ENCODE measurements at regions not wholly inside any gene's neighbourhood (a gene's known extent, or its start where the extent isn't known, plus 50 kb on each side); places are given as distances from the start of the nearest gene placed in this dataset.

DNA sequence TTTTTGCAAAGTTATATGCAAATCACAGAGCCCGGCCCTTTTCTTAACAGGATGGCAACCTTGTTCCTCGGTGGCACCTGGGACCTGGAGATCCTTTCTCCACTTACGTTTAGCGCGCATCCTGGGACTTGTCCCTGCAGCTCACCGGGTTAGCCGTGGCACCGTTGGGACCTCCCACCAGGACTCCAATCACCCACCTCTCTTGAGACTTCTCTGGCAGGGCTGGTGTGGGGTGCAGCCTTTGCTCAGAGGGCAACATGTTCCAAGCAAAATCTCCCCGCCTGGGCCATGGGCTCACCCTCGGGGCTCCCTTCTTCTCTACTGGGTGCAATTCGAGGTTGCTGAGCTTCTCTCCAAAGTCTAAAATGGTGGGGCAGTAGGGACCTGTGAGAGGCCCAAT lies 211.9 kb upstream of the UMPS start:
- Histone ChIP-seq H3K9me2 (replicated peaks; ENCODE audit: control insufficient read depth, low read length) (no peaks in the 10 kb centered on the region), H3F3A (ENCODE audit: control insufficient read depth, insufficient read depth) (no peaks in the 10 kb centered on the region), H3K4me3 (ENCODE audit: low read length) (no peak overlapping the region), H3K4me2 (ENCODE audit: low read length) (no peak overlapping the region), H3K27me3 (ENCODE audit: control insufficient read depth, low read length) (peaks cover 3% of the 10 kb centered on the region; the same call in 1 of the 2 replicates), H4K20me1 (ENCODE audit: control insufficient read depth, insufficient read depth, low read depth, low read length) (no peaks in the 10 kb centered on the region), H3K4me1 (ENCODE audit: control insufficient read depth, low read length) (no peaks in the 10 kb centered on the region), H3K79me2 (ENCODE audit: control insufficient read depth, low read length) (no peaks in the 10 kb centered on the region), H3K9me3 (ENCODE audit: control insufficient read depth, insufficient read depth, low read length) (no peaks in the 10 kb centered on the region), H3K27ac (ENCODE audit: low read depth, low read length) (no peak overlapping the region), H3K36me3 (ENCODE audit: control insufficient read depth, low read length) (no peaks in the 10 kb centered on the region)
- TF ChIP-seq EZH2phosphoT487 (IDR thresholded peaks at IDR 0.05; ENCODE audit: borderline replicate concordance, low read length), result no peak
- TF ChIP-seq, protein P1, sequence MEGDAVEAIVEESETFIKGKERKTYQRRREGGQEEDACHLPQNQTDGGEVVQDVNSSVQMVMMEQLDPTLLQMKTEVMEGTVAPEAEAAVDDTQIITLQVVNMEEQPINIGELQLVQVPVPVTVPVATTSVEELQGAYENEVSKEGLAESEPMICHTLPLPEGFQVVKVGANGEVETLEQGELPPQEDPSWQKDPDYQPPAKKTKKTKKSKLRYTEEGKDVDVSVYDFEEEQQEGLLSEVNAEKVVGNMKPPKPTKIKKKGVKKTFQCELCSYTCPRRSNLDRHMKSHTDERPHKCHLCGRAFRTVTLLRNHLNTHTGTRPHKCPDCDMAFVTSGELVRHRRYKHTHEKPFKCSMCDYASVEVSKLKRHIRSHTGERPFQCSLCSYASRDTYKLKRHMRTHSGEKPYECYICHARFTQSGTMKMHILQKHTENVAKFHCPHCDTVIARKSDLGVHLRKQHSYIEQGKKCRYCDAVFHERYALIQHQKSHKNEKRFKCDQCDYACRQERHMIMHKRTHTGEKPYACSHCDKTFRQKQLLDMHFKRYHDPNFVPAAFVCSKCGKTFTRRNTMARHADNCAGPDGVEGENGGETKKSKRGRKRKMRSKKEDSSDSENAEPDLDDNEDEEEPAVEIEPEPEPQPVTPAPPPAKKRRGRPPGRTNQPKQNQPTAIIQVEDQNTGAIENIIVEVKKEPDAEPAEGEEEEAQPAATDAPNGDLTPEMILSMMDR (IDR thresholded peaks at IDR 0.05; ENCODE audit: low read depth, low read length, poor library complexity, severe bottlenecking), result no peak

DNA sequence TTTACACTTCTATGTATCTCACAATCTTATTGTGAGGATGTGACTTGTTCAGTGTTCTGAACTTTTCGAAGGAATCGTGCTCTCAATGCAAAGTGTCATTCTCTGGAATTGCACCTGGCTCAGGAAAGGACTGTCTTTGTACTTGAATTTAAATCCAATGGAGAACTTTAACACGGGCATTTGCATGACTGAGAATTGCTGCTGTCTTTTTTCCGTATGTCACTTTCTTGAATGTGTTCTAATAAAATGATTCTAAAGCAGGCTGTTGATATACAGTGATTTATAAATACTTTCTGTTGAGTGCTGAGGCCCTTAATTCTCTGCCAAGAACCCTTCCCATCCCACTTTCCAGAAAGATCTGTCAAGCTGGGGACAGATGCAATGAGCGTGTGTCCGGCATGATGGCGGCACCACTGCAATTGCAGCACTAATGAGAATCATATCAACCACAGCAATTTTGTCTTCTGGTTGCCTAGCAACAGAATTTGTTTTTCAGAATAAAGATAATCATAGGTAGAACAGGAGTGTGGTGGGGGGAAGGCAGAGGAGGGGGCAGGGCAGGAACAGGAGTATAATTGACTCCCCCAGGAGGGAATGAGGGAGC lies 210.6 kb upstream of the UMPS start:
- no peaks in the 10 kb centered on the region for H3K9me2 ChIP-seq (replicated peaks; ENCODE audit: control insufficient read depth, low read length)
- H4K20me1 ChIP-seq (ENCODE audit: control insufficient read depth, insufficient read depth, low read depth, low read length), result no peaks in the 10 kb centered on the region
- H3K27ac ChIP-seq (ENCODE audit: low read depth, low read length), result no peak overlapping the region
- H3K4me2 ChIP-seq (ENCODE audit: low read length), result no peak overlapping the region
- H3F3A ChIP-seq (ENCODE audit: control insufficient read depth, insufficient read depth), result no peaks in the 10 kb centered on the region
- no peak overlapping the region for H3K4me3 ChIP-seq (ENCODE audit: low read length)
- H3K4me1 ChIP-seq (ENCODE audit: control insufficient read depth, low read length), result no peaks in the 10 kb centered on the region
- H3K27me3 ChIP-seq (ENCODE audit: control insufficient read depth, low read length), result no peaks in the 10 kb centered on the region
- TF ChIP-seq EZH2phosphoT487 (IDR thresholded peaks at IDR 0.05; ENCODE audit: borderline replicate concordance, low read length), result no peak
- TF ChIP-seq, protein P1 (IDR thresholded peaks at IDR 0.05; ENCODE audit: low read depth, low read length, poor library complexity, severe bottlenecking), result no peak
- H3K9me3 ChIP-seq (ENCODE audit: control insufficient read depth, insufficient read depth, low read length), result no peaks in the 10 kb centered on the region
- no peaks in the 10 kb centered on the region for H3K36me3 ChIP-seq (ENCODE audit: control insufficient read depth, low read length)
- no peaks in the 10 kb centered on the region for H3K79me2 ChIP-seq (ENCODE audit: control insufficient read depth, low read length)

DNA sequence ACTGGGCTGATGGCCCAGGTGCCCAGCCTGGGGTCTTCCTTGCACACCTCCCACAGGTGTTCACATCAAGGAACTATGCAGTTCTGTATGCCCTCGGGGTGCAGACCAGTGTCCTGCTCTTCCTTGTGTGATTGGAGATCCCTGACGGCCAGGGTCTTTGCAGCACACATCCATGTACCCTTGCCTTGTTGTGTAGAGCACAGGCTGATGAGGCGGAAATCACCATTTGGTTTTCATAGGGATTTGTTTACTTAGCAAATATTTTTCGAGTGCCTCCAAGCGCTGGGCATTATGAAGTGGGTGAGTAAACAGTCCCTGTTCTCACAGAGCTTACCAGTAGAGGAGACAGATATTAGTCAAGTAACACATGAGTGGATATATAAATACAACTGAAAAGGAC lies 209.3 kb upstream of the UMPS start:
- Histone ChIP-seq H3F3A (ENCODE audit: control insufficient read depth, insufficient read depth) (no peaks in the 10 kb centered on the region), H3K4me2 (ENCODE audit: low read length) (no peak overlapping the region), H3K4me1 (ENCODE audit: control insufficient read depth, low read length) (no peaks in the 10 kb centered on the region), H3K36me3 (ENCODE audit: control insufficient read depth, low read length) (no peaks in the 10 kb centered on the region), H3K9me3 (ENCODE audit: control insufficient read depth, insufficient read depth, low read length) (no peaks in the 10 kb centered on the region), H3K27me3 (ENCODE audit: control insufficient read depth, low read length) (no peaks in the 10 kb centered on the region), H3K27ac (ENCODE audit: low read depth, low read length) (no peak overlapping the region), H3K9me2 (replicated peaks; ENCODE audit: control insufficient read depth, low read length) (no peaks in the 10 kb centered on the region), H3K79me2 (ENCODE audit: control insufficient read depth, low read length) (no peaks in the 10 kb centered on the region), H3K4me3 (ENCODE audit: low read length) (no peak overlapping the region), H4K20me1 (ENCODE audit: control insufficient read depth, insufficient read depth, low read depth, low read length) (no peaks in the 10 kb centered on the region)
- TF ChIP-seq EZH2phosphoT487 (IDR thresholded peaks at IDR 0.05; ENCODE audit: borderline replicate concordance, low read length), result no peak
- TF ChIP-seq, protein P1 (IDR thresholded peaks at IDR 0.05; ENCODE audit: low read depth, low read length, poor library complexity, severe bottlenecking), result no peak

Measured in DOHH2 (cell line).